ENCODE measurements at regions not wholly inside any gene's neighbourhood (a gene's known extent, or its start where the extent isn't known, plus 50 kb on each side); places are given as distances from the start of the nearest gene placed in this dataset.

DNA sequence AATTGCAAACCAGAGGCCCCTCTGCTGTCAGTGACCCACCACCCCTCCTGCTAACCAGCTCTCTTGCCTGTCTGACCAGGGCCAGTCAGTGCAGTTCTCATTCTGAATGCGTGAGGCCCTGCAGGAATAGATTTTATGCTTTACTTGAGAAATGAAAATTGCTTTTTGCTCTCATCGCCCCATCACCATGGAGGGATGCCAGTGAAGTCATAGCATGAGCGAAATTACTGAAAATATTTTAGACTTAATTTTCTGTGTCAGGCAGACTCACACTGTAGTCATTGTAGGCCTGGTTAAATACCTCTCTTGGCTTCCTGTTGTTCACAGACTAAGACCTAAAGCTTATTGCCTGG lies 490.5 kb upstream of the CDH5 start:
- Histone ChIP-seq H3K4me1 (no peaks in the 10 kb centered on the region), H3K27ac (no peak overlapping the region), H3K4me3 (no peak overlapping the region), H3K36me3 (no peaks in the 10 kb centered on the region), H3K27me3 (no peaks in the 10 kb centered on the region), H3K9me3 (no peaks in the 10 kb centered on the region)
- intact Hi-C loops (cut with DNase I; ENCODE audit: low total_unique reads): no loop called here
- no peak for TF ChIP-seq POLR2A (IDR thresholded peaks at IDR 0.05)
- no peak for DNase-seq

GRCh38 chr16:65875381-65876055 lies 491.0 kb upstream of the CDH5 start:
- Histone ChIP-seq H3K4me3 (no peak overlapping the region), H3K4me1 (no peaks in the 10 kb centered on the region), H3K27ac (no peak overlapping the region), H3K36me3 (no peaks in the 10 kb centered on the region), H3K27me3 (no peaks in the 10 kb centered on the region), H3K9me3 (no peaks in the 10 kb centered on the region)
- intact Hi-C loops (cut with DNase I; ENCODE audit: low total_unique reads): no loop called here
- TF ChIP-seq, protein P1, sequence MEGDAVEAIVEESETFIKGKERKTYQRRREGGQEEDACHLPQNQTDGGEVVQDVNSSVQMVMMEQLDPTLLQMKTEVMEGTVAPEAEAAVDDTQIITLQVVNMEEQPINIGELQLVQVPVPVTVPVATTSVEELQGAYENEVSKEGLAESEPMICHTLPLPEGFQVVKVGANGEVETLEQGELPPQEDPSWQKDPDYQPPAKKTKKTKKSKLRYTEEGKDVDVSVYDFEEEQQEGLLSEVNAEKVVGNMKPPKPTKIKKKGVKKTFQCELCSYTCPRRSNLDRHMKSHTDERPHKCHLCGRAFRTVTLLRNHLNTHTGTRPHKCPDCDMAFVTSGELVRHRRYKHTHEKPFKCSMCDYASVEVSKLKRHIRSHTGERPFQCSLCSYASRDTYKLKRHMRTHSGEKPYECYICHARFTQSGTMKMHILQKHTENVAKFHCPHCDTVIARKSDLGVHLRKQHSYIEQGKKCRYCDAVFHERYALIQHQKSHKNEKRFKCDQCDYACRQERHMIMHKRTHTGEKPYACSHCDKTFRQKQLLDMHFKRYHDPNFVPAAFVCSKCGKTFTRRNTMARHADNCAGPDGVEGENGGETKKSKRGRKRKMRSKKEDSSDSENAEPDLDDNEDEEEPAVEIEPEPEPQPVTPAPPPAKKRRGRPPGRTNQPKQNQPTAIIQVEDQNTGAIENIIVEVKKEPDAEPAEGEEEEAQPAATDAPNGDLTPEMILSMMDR (IDR thresholded peaks at IDR 0.05): no peak
- TF ChIP-seq POLR2A (IDR thresholded peaks at IDR 0.05): no peak
- DNase-seq: no peak

DNA sequence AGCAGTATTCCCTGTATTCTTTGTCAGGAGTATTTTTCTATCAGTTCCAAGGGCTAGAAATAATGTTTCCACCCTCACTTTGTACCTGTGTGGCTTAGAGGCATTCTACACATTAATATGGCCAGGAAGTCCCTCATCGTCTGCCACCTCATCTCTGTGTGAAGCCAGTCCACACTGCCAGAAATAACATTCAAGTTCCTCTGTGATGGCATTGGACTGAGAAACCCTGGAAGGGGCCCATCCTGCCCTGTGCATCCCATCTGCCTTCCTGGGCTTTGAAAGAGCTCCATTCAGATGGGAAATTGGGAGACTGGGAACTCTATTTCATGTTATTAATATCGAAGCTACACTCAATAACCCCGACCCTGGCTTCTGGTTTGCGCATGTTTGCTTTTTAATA lies 497.2 kb upstream of the CDH5 start:
- intact Hi-C loops (cut with DNase I; ENCODE audit: low total_unique reads): no loop called here
- H3K9me3 ChIP-seq: no peaks in the 10 kb centered on the region
- no peaks in the 10 kb centered on the region for H3K4me1 ChIP-seq
- no peaks in the 10 kb centered on the region for H3K27me3 ChIP-seq
- DNase-seq: no peak
- no peaks in the 10 kb centered on the region for H3K36me3 ChIP-seq
- no peak overlapping the region for H3K4me3 ChIP-seq
- TF ChIP-seq POLR2A (IDR thresholded peaks at IDR 0.05): no peak
- TF ChIP-seq, protein P1 (IDR thresholded peaks at IDR 0.05): no peak
- H3K27ac ChIP-seq: no peak overlapping the region

- H3K9me3 ChIP-seq: no peaks in the 10 kb centered on the region
- no peaks in the 10 kb centered on the region for H3K27me3 ChIP-seq
- intact Hi-C loops (cut with DNase I; ENCODE audit: low total_unique reads): no loop called here
- no peaks in the 10 kb centered on the region for H3K36me3 ChIP-seq
- no peak for TF ChIP-seq POLR2A (IDR thresholded peaks at IDR 0.05)
- TF ChIP-seq, protein P1 (IDR thresholded peaks at IDR 0.05): no peak
- H3K27ac ChIP-seq: no peak overlapping the region
- no peak overlapping the region for H3K4me3 ChIP-seq
- no peak for DNase-seq
- no peaks in the 10 kb centered on the region for H3K4me1 ChIP-seq
Observed at GRCh38 chr16:65867276-65867960, 499.1 kb upstream of the CDH5 start.

DNA sequence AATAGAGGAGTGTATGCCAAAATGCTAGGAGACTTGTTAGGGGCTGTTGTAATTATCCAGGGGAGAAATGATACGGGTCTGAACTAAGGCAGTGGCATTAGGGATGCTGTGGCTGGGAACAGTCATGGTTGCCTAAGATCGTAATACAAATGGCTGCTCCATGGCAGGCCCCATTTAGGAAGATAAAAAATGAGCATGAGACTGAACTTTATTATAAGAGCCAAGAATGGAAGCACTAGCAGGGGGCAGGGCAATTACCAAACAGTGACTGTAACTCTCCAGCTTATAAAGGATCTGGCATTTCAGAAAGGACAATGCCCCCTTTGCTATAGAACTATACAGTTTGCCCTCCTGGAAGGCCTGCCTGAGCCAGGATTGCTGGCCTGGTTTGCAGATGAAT lies 503.3 kb upstream of the CDH5 start:
- intact Hi-C loops (cut with DNase I; ENCODE audit: low total_unique reads): no loop called here
- no peaks in the 10 kb centered on the region for H3K36me3 ChIP-seq

More for the DNA sequence above, 503.3 kb upstream of the CDH5 start:
- H3K9me3 ChIP-seq: no peaks in the 10 kb centered on the region
- H3K27ac ChIP-seq: no peak overlapping the region
- no peaks in the 10 kb centered on the region for H3K4me1 ChIP-seq
- TF ChIP-seq, protein P1 (IDR thresholded peaks at IDR 0.05): no peak
- TF ChIP-seq POLR2A (IDR thresholded peaks at IDR 0.05): no peak
- no peaks in the 10 kb centered on the region for H3K27me3 ChIP-seq
- no peak overlapping the region for H3K4me3 ChIP-seq
- DNase-seq: no peak

All from uterus (tissue), 3 donors.